Fibroblast of lung (primary cell): ENCODE measurements at regions not wholly inside any gene's neighbourhood (a gene's known extent, or its start where the extent isn't known, plus 50 kb on each side); places are given as distances from the start of the nearest gene placed in this dataset.

ENCODE experiments used
- DNase-seq, 2 donors: peaks; one replicate each; pipeline versions ENCODE4 v3.0.0 to v3.0.0-alpha.2; 2010; ENCODE audit warnings: low read depth in 2 of 2
- H2AFZ ChIP-seq: 2 replicates; pipeline ENCODE4 v1.5.1; 2012; ENCODE audit warnings: low read length, control low read depth, inconsistent platforms
- H3K27ac ChIP-seq: 2 replicates; pipeline ENCODE4 v1.5.1; 2011; ENCODE audit warnings: low read length, control low read depth; ENCODE audit not compliant: insufficient read depth
- H3K27me3 ChIP-seq: 2 replicates; pipeline ENCODE4 v1.5.1; 2011; ENCODE audit warnings: mild to moderate bottlenecking, low read length; ENCODE audit not compliant: control insufficient read depth, insufficient read depth
- H3K36me3 ChIP-seq: 2 replicates; pipeline ENCODE4 v1.5.1; 2011; ENCODE audit warnings: low read length; ENCODE audit not compliant: control insufficient read depth, insufficient read depth
- H3K4me1 ChIP-seq: 2 replicates; pipeline ENCODE4 v1.5.1; 2011; ENCODE audit warnings: low read length; ENCODE audit not compliant: control insufficient read depth, insufficient read depth; ENCODE audit errors: extremely low read depth
- H3K4me2 ChIP-seq: 2 replicates; pipeline ENCODE4 v1.5.1; 2011; ENCODE audit warnings: low read length, control low read depth; ENCODE audit not compliant: insufficient read depth; ENCODE audit errors: extremely low read depth
- H3K4me3 ChIP-seq, 4 experiments: fragments of 200-600 bp in 1 of 4; sonication (generic) in 1 of 4; replicated peaks in 1 of 4; 2 replicates each; pipeline ENCODE4 v1.5.1; 2011 to 2016; ENCODE audit warnings: low read length in 4 of 4, low read depth in 3 of 4, mild to moderate bottlenecking in 3 of 4, control low read depth in 2 of 4, inconsistent platforms in 1 of 4, mixed read lengths in 1 of 4; ENCODE audit not compliant: insufficient read depth in 1 of 4; ENCODE audit errors: control extremely low read depth in 1 of 4
- H3K79me2 ChIP-seq: 2 replicates; pipeline ENCODE4 v1.5.1; 2012; ENCODE audit warnings: mild to moderate bottlenecking, low read length, inconsistent platforms; ENCODE audit not compliant: control insufficient read depth, insufficient read depth
- H3K9ac ChIP-seq: 2 replicates; pipeline ENCODE4 v1.5.1; 2011; ENCODE audit warnings: mild to moderate bottlenecking, low read length, control low read depth; ENCODE audit not compliant: insufficient read depth
- H3K9me3 ChIP-seq: 2 replicates; pipeline ENCODE4 v1.5.1; 2012; ENCODE audit warnings: low read depth, low read length; ENCODE audit not compliant: control insufficient read depth, insufficient read depth
- H4K20me1 ChIP-seq: 2 replicates; pipeline ENCODE4 v1.5.1; 2011; ENCODE audit warnings: low read length; ENCODE audit not compliant: control insufficient read depth, insufficient read depth; ENCODE audit errors: extremely low read depth
- CTCF ChIP-seq, 2 donors: IDR thresholded peaks in 1 of 2; conservative IDR thresholded peaks in 1 of 2; 1 replicate in 1 of 2; 2 replicates in 1 of 2; pipeline ENCODE4 v1.5.1; 2011 to 2012; ENCODE audit warnings: low read length in 2 of 2, control low read depth in 1 of 2, inconsistent platforms in 1 of 2, low read depth in 1 of 2, mild to moderate bottlenecking in 1 of 2
- EZH2 ChIP-seq: IDR thresholded peaks from 2 replicates; pipeline ENCODE4 v1.5.1; 2012; ENCODE audit warnings: low read length, control low read depth, mild to moderate bottlenecking; ENCODE audit errors: missing control alignments

GRCh38 chr10:105545101-105545500 is 904.0 kb downstream of the SORCS3 start:
- no peaks in the 10 kb centered on the region for H3K36me3 ChIP-seq
- no peak overlapping the region for H3K4me2 ChIP-seq
- no peak overlapping the region for H3K27ac ChIP-seq
- H3K4me3 ChIP-seq = no peak overlapping the region
- H3K79me2 ChIP-seq = no peaks in the 10 kb centered on the region
- TF ChIP-seq EZH2 = no peak
- no peak for TF ChIP-seq CTCF (conservative IDR thresholded peaks at IDR 0.05 in 1 of 2, IDR thresholded peaks at IDR 0.05 in 1 of 2; ENCODE audit: low read depth in 1 of 2, low read length in 2 of 2)
- H3K4me1 ChIP-seq = no peaks in the 10 kb centered on the region
- no peaks in the 10 kb centered on the region for H3K27me3 ChIP-seq
- H3K9ac ChIP-seq = no peak overlapping the region
- no peaks in the 10 kb centered on the region for H4K20me1 ChIP-seq
- H2AFZ ChIP-seq = no peak overlapping the region
- H3K9me3 ChIP-seq = no peaks in the 10 kb centered on the region
- DNase-seq = no peak

- H3K9ac ChIP-seq = no peak overlapping the region
- no peaks in the 10 kb centered on the region for H3K9me3 ChIP-seq
- no peaks in the 10 kb centered on the region for H3K79me2 ChIP-seq
- no peak overlapping the region for H3K27ac ChIP-seq
- DNase-seq = no peak
- no peak overlapping the region for H2AFZ ChIP-seq
- TF ChIP-seq CTCF (conservative IDR thresholded peaks at IDR 0.05 in 1 of 2, IDR thresholded peaks at IDR 0.05 in 1 of 2; ENCODE audit: low read depth in 1 of 2, low read length in 2 of 2) (no peak), EZH2 (no peak)
- no peak overlapping the region for H3K4me2 ChIP-seq
- H4K20me1 ChIP-seq = no peaks in the 10 kb centered on the region
- H3K27me3 ChIP-seq = no peaks in the 10 kb centered on the region
- no peaks in the 10 kb centered on the region for H3K4me1 ChIP-seq
- no peak overlapping the region for H3K4me3 ChIP-seq
- H3K36me3 ChIP-seq = no peaks in the 10 kb centered on the region
These were observed 899.3 kb downstream of the SORCS3 start for GRCh38 chr10:105540381-105540780.

- Histone ChIP-seq H3K9me3 (no peaks in the 10 kb centered on the region), H3K4me3 (no peak overlapping the region), H3K27me3 (no peaks in the 10 kb centered on the region), H3K79me2 (no peaks in the 10 kb centered on the region), H3K27ac (no peak overlapping the region), H4K20me1 (no peaks in the 10 kb centered on the region), H3K36me3 (no peaks in the 10 kb centered on the region), H3K4me2 (no peak overlapping the region), H3K4me1 (no peaks in the 10 kb centered on the region), H2AFZ (no peak overlapping the region), H3K9ac (no peak overlapping the region)
- TF ChIP-seq EZH2 (no peak), CTCF (conservative IDR thresholded peaks at IDR 0.05 in 1 of 2, IDR thresholded peaks at IDR 0.05 in 1 of 2; ENCODE audit: low read depth in 1 of 2, low read length in 2 of 2) (no peak)
- no peak for DNase-seq
These were observed 897.8 kb downstream of the SORCS3 start for GRCh38 chr10:105538874-105539273.
